ENCODE measurements at regions not wholly inside any gene's neighbourhood (a gene's known extent, or its start where the extent isn't known, plus 50 kb on each side); places are given as distances from the start of the nearest gene placed in this dataset.

DNA sequence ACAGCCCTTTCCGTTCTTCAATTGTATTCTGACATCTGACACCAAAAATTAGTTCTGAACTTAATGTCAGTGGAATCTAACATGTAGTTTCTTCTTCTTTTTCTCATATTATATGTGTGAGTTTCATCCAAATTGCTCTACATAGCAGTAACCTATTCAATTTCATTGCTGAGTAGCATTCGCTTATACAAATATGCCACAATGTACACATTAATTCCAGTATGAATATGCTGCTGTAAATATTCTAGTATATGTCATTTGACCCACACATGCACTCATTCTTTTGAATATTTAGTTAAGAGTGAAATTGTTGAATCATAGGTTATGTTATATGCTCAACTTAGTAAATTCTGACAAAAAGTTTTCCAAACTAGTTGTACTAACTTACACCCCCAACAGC is 550.9 kb downstream of the CHSY3 start:
- DNase-seq (ENCODE audit: low read depth in 2 of 2), result no peak
- TF ChIP-seq, protein P1, sequence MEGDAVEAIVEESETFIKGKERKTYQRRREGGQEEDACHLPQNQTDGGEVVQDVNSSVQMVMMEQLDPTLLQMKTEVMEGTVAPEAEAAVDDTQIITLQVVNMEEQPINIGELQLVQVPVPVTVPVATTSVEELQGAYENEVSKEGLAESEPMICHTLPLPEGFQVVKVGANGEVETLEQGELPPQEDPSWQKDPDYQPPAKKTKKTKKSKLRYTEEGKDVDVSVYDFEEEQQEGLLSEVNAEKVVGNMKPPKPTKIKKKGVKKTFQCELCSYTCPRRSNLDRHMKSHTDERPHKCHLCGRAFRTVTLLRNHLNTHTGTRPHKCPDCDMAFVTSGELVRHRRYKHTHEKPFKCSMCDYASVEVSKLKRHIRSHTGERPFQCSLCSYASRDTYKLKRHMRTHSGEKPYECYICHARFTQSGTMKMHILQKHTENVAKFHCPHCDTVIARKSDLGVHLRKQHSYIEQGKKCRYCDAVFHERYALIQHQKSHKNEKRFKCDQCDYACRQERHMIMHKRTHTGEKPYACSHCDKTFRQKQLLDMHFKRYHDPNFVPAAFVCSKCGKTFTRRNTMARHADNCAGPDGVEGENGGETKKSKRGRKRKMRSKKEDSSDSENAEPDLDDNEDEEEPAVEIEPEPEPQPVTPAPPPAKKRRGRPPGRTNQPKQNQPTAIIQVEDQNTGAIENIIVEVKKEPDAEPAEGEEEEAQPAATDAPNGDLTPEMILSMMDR (IDR thresholded peaks at IDR 0.05; ENCODE audit: low read depth, low read length), result no peak
- H3K4me3 ChIP-seq (replicated peaks in 1 of 2; ENCODE audit: low read depth in 2 of 2, low read length in 2 of 2), result no peak overlapping the region

DNA sequence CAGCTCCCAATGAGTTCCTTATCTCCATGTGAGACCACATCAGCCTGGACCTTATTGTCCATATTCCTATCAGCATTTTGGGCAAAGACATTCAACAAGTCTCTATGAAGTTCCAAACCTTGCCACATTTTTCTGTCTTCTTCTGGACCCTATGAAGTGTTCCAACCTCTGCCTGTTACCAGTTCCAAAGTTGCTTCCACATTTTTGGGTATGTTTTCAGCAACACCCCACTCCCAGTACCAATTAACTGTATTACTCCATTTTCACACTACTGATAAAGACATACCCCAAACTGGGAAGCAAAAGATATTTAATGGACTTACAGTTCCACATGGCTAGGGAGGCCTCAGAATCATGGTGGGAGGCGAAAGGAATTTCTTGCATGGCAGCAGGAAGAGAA is 548.5 kb downstream of the CHSY3 start:
- TF ChIP-seq, protein P1 (IDR thresholded peaks at IDR 0.05; ENCODE audit: low read depth, low read length), result no peak
- DNase-seq (ENCODE audit: low read depth in 2 of 2), result no peak

DNA sequence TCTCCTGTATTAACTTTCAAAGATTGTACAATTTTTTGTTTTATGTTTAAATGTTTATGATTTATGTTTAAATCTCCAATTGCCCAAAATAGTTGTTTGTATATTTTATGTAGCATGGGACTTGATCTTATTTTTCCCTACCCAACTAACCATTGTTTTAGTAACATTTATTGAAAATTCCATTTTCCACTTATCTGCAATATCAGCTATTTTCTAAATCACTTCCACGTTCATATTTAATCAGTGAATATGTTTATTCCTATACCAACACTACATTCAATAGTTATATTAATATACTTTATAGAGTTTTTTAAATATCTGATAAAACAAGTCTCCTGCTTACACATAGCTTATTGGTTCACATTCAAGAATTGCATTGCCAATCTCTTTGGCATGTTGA is 532.2 kb downstream of the CHSY3 start:
- no peak for DNase-seq (ENCODE audit: low read depth in 2 of 2)
- no peak overlapping the region for H3K4me3 ChIP-seq (replicated peaks in 1 of 2; ENCODE audit: low read depth in 2 of 2, low read length in 2 of 2)
- TF ChIP-seq, protein P1 (IDR thresholded peaks at IDR 0.05; ENCODE audit: low read depth, low read length), result no peak

More for the DNA sequence above, 548.5 kb downstream of the CHSY3 start:
- no peak overlapping the region for H3K4me3 ChIP-seq (replicated peaks in 1 of 2; ENCODE audit: low read depth in 2 of 2, low read length in 2 of 2)

DNA sequence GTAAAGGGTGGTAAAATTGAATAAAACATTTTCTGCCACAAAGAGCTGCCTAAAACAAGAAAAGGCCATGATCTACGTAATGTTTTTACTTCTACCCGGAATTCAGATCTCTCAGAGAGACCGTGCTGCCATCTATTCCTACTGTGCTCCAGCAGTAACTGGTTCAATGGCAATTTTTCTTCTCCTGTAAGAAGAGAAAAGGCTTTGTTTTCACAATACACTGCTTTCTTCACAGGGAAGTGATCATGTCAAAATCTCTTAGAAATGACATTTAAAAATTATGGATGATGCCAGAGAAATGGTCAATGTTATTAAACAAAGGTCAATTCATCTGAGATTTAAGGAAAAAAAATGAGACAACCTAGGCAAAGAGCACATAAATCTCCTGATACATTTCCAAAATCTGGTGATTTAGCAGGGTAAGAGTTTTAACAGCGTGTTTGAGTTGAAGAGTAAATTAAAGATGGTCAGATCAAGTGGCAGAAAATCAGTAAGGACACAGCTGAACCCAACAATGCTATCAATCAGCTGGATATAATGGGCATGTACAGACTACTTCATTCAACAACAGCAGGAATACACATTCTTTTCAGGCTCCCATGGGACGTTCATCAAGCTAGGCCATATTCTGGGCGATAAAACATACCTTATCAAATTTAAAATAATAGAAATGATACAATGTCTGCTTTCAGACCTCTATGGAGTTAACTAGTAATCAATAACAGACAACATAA is 523.1 kb downstream of the CHSY3 start:
- no peak overlapping the region for H3K4me3 ChIP-seq (replicated peaks in 1 of 2; ENCODE audit: low read depth in 2 of 2, low read length in 2 of 2)
- no peak for DNase-seq (ENCODE audit: low read depth in 2 of 2)
- TF ChIP-seq, protein P1 (IDR thresholded peaks at IDR 0.05; ENCODE audit: low read depth, low read length), result no peak

DNA sequence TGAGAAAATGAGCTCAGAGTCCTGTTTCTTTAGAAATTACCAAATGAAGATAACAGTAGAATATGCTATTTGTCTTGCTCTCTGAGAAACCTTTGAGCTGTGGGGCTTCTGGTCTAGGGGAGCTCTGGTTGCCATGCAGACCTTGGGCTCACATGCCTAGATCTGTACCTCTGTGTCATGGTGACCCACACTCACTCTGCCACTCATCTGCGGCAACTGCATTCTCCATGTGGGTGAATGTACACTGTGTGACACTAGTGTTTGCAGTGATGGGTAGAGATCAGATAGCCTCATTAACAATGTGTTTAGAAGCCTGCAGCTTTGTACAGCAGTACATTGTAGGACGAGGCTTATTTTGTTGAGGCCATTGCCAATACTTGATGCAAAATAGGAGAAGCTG is 521.2 kb downstream of the CHSY3 start:
- no peak overlapping the region for H3K4me3 ChIP-seq (replicated peaks in 1 of 2; ENCODE audit: low read depth in 2 of 2, low read length in 2 of 2)
- DNase-seq (ENCODE audit: low read depth in 2 of 2), result no peak
- TF ChIP-seq, protein P1 (IDR thresholded peaks at IDR 0.05; ENCODE audit: low read depth, low read length), result no peak

DNA sequence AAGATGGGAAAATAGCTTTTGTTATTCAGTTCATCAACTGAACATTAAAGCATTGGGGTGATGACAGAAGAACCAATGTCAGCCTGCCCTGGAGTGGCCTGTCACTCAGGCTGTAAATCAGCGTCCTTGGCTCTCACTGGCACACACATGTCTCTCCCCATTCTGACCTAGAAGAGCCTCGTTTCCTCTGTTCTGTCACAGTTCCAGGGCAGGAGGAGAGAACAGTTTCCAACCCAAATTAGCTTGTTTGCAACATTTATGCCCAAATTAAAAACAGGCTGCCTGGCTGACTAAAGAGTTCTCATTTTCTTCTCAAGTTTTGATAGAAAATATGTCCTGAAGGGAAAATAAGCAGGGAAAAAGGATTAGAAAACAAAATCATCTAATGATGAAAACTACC is 520.1 kb downstream of the CHSY3 start:
- TF ChIP-seq, protein P1 (IDR thresholded peaks at IDR 0.05; ENCODE audit: low read depth, low read length), result no peak
- DNase-seq (ENCODE audit: low read depth in 2 of 2), result no peak
- no peak overlapping the region for H3K4me3 ChIP-seq (replicated peaks in 1 of 2; ENCODE audit: low read depth in 2 of 2, low read length in 2 of 2)

DNA sequence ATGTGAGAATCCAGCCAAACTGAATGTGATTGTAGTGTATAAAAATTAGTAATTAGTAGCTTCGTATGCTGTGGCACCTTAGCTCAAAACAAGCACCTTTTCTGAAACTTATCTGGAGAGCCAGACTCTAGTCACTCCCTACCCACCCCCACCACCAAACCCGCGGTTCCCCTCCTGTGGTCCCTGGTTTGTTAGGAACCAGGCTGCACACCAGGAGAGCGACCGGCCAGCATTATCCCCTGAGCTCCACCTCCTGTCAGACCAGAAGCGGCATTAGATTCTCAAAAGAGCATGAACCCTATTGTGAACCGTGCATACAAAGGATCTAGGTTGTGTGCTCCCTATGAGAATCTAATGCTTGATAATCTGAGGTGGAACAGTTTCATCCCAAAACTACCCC is 498.6 kb downstream of the CHSY3 start:
- TF ChIP-seq, protein P1 (IDR thresholded peaks at IDR 0.05; ENCODE audit: low read depth, low read length), result no peak
- H3K4me3 ChIP-seq (replicated peaks in 1 of 2; ENCODE audit: low read depth in 2 of 2, low read length in 2 of 2), result no peak overlapping the region
- no peak for DNase-seq (ENCODE audit: low read depth in 2 of 2)

Measured in cardiac fibroblast (primary cell).